ENCODE measurements at regions not wholly inside any gene's neighbourhood (a gene's known extent, or its start where the extent isn't known, plus 50 kb on each side); places are given as distances from the start of the nearest gene placed in this dataset.

- WGBS, result 78% methylated on average over 3 of the region's 3 CpGs
- H3K4me3 ChIP-seq (ENCODE audit: low read depth in 1 of 3, low read length in 3 of 3), result no peak overlapping the region
- no peaks in the 10 kb centered on the region for H3K27me3 ChIP-seq (ENCODE audit: control insufficient read depth in 4 of 4, insufficient read depth in 4 of 4, low read length in 3 of 4)
- TF ChIP-seq NR2F2 (IDR thresholded peaks at IDR 0.05) (no peak), HNF4A (conservative IDR thresholded peaks at IDR 0.05) (no peak)
- DNase-seq (ENCODE audit: low spot score), result no peak
- no peaks in the 10 kb centered on the region for H3K9me3 ChIP-seq (ENCODE audit: control insufficient read depth in 4 of 4, low read length in 3 of 4)
- H3K27ac ChIP-seq (ENCODE audit: low read depth in 1 of 2, low read length in 2 of 2), result no peak overlapping the region
- H3K9ac ChIP-seq (ENCODE audit: low read depth in 1 of 2, low read length in 2 of 2), result no peak overlapping the region
- no peaks in the 10 kb centered on the region for H3K4me1 ChIP-seq (ENCODE audit: control insufficient read depth in 4 of 4, insufficient read depth in 4 of 4, low read length in 3 of 4)
- no peaks in the 10 kb centered on the region for H3K36me3 ChIP-seq (ENCODE audit: control insufficient read depth in 4 of 4, insufficient read depth in 3 of 4, low read depth in 1 of 4, low read length in 3 of 4)
Observed at GRCh38 chr13:79918620-79919019, 422.3 kb downstream of the SPRY2 start.

GRCh38 chr13:79917628-79918027 is 423.3 kb downstream of the SPRY2 start:
- H3K4me3 ChIP-seq (ENCODE audit: low read depth in 1 of 3, low read length in 3 of 3), result no peak overlapping the region
- H3K27me3 ChIP-seq (ENCODE audit: control insufficient read depth in 4 of 4, insufficient read depth in 4 of 4, low read length in 3 of 4), result no peaks in the 10 kb centered on the region
- no peak overlapping the region for H3K27ac ChIP-seq (ENCODE audit: low read depth in 1 of 2, low read length in 2 of 2)
- no peak for TF ChIP-seq FOXA2 (IDR thresholded peaks at IDR 0.05)
- TF ChIP-seq EGR1 (IDR thresholded peaks at IDR 0.05; ENCODE audit: low read depth in 2 of 2), result no peak
- TF ChIP-seq TAF1 (conservative IDR thresholded peaks at IDR 0.05), result no peak
- DNase-seq (ENCODE audit: low spot score), result no peak
- no peaks in the 10 kb centered on the region for H3K36me3 ChIP-seq (ENCODE audit: control insufficient read depth in 4 of 4, insufficient read depth in 3 of 4, low read depth in 1 of 4, low read length in 3 of 4)
- no peaks in the 10 kb centered on the region for H3K9me3 ChIP-seq (ENCODE audit: control insufficient read depth in 4 of 4, low read length in 3 of 4)
- peaks cover 0 to under 1% (median 0%) of the 10 kb centered on the region in 4 donors for H3K4me1 ChIP-seq (ENCODE audit: control insufficient read depth in 4 of 4, insufficient read depth in 4 of 4, low read length in 3 of 4)
- H3K9ac ChIP-seq (ENCODE audit: low read depth in 1 of 2, low read length in 2 of 2), result no peak overlapping the region
- 96% methylated on average over 3 of the region's 3 CpGs for WGBS

GRCh38 chr13:79915114-79915811 is 425.7 kb downstream of the SPRY2 start:
- Histone ChIP-seq H3K9me3 (ENCODE audit: control insufficient read depth in 4 of 4, low read length in 3 of 4) (no peaks in the 10 kb centered on the region), H3K27ac (ENCODE audit: low read depth in 1 of 2, low read length in 2 of 2) (no peak overlapping the region), H3K4me3 (ENCODE audit: low read depth in 1 of 3, low read length in 3 of 3) (no peak overlapping the region), H3K27me3 (ENCODE audit: control insufficient read depth in 4 of 4, insufficient read depth in 4 of 4, low read length in 3 of 4) (no peaks in the 10 kb centered on the region), H3K4me1 (ENCODE audit: control insufficient read depth in 4 of 4, insufficient read depth in 4 of 4, low read length in 3 of 4) (peaks cover 0 to 2% (median 0%) of the 10 kb centered on the region in 4 donors), H3K36me3 (ENCODE audit: control insufficient read depth in 4 of 4, insufficient read depth in 3 of 4, low read depth in 1 of 4, low read length in 3 of 4) (no peaks in the 10 kb centered on the region), H3K9ac (ENCODE audit: low read depth in 1 of 2, low read length in 2 of 2) (no peak overlapping the region)
- DNase-seq (ENCODE audit: low spot score), result no peak
- TF ChIP-seq GABPA (IDR thresholded peaks at IDR 0.05 in 1 of 2, conservative IDR thresholded peaks at IDR 0.05 in 1 of 2) (no peak), HNF4A (conservative IDR thresholded peaks at IDR 0.05) (no peak), NR2F2 (IDR thresholded peaks at IDR 0.05) (no peak), SP1 (IDR thresholded peaks at IDR 0.05) (no peak), ZBTB33 (IDR thresholded peaks at IDR 0.05) (no peak), YY1 (IDR thresholded peaks at IDR 0.05) (no peak), REST (IDR thresholded peaks at IDR 0.05) (no peak), ATF3 (IDR thresholded peaks at IDR 0.05) (no peak), TAF1 (conservative IDR thresholded peaks at IDR 0.05) (no peak), CTCF (IDR thresholded peaks at IDR 0.05; ENCODE audit: low read depth, low read length, missing input control) (no peak), JUND (IDR thresholded peaks at IDR 0.05) (no peak), MAX (IDR thresholded peaks at IDR 0.05) (no peak), FOXA2 (IDR thresholded peaks at IDR 0.05) (no peak), RAD21 (IDR thresholded peaks at IDR 0.05) (no peak), HNF4G (IDR thresholded peaks at IDR 0.05) (no peak), FOXA1 (IDR thresholded peaks at IDR 0.05) (no peak)
- 89% methylated on average over 7 of the region's 7 CpGs for WGBS

All from liver (tissue), 8 donors.